B cell (primary cell): ENCODE measurements at regions not wholly inside any gene's neighbourhood (a gene's known extent, or its start where the extent isn't known, plus 50 kb on each side); places are given as distances from the start of the nearest gene placed in this dataset.

Experiments
- ATAC-seq: fragments of 200-7000 bp; cut with Tn5 transposase; one replicate; pipeline ENCODE4 v1.10.0; 2021; ENCODE audit warnings: low read depth, mild to moderate bottlenecking, moderate number of reproducible peaks, moderate library complexity
- CTCF ChIA-PET: fragments of 350-600 bp; sonication (Branson Sonifier 250); formaldehyde crosslinking; loops from one replicate; lab custom pipeline; 2021; ENCODE audit warnings: antibody characterized with exemption, inconsistent platforms; lab: Charles Lee
- POLR2A ChIA-PET: fragments of 350-600 bp; sonication (Branson Sonifier 250); formaldehyde crosslinking; loops from one replicate; lab custom pipeline; 2021; ENCODE audit warnings: antibody characterized with exemption; lab: Charles Lee
- DNase-seq: peaks from one replicate; pipeline ENCODE4 v3.0.0; 2013
- H2AFZ ChIP-seq: 2 replicates; pipeline ENCODE4 v1.6.1; 2012; ENCODE audit warnings: mild to moderate bottlenecking, low read depth, low read length; ENCODE audit not compliant: insufficient read depth, poor library complexity, severe bottlenecking
- H3K27ac ChIP-seq, 2 donors: 1 replicate in 1 of 2; 2 replicates in 1 of 2; pipeline ENCODE4 v1.5.1; 2012 to 2013; ENCODE audit warnings: low read length in 2 of 2, mild to moderate bottlenecking in 2 of 2, moderate library complexity in 1 of 2
- H3K27me3 ChIP-seq, 4 experiments: fragments of 200-600 bp in 1 of 4; sonication (generic) in 1 of 4; replicated peaks in 1 of 4; 1 replicate in 2 of 4; 2 replicates in 2 of 4; pipeline versions ENCODE4 v1.6.1 to v1.7.0; 2013 to 2016; ENCODE audit warnings: low read length in 3 of 4, mild to moderate bottlenecking in 2 of 4, mixed read lengths in 1 of 4, moderate library complexity in 1 of 4; ENCODE audit not compliant: insufficient read depth in 4 of 4, control insufficient read depth in 3 of 4; ENCODE audit errors: control extremely low read depth in 1 of 4
- H3K36me3 ChIP-seq, 2 experiments: replicated peaks in 1 of 2; 1 replicate in 1 of 2; 2 replicates in 1 of 2; pipeline versions ENCODE4 v1.6.1 to v1.7.1; 2013; ENCODE audit warnings: low read length in 1 of 2; ENCODE audit not compliant: insufficient read depth in 2 of 2, control insufficient read depth in 1 of 2; ENCODE audit errors: control extremely low read depth in 1 of 2, extremely low read depth in 1 of 2
- H3K4me1 ChIP-seq, 2 donors: fragments of 200-600 bp in 1 of 2; sonication (generic) in 1 of 2; 1 replicate in 1 of 2; 2 replicates in 1 of 2; pipeline versions ENCODE4 v1.5.1 to v1.6.1; 2013 to 2017; ENCODE audit warnings: low read length in 2 of 2; ENCODE audit not compliant: control insufficient read depth in 2 of 2, insufficient read depth in 2 of 2
- H3K4me2 ChIP-seq: replicated peaks from 2 replicates; pipeline ENCODE3; 2012; ENCODE audit warnings: mild to moderate bottlenecking, low read depth, low read length; ENCODE audit not compliant: poor library complexity, severe bottlenecking
- H3K4me3 ChIP-seq, 5 experiments: fragments of 200-600 bp in 1 of 5; sonication (generic) in 1 of 5; 1 replicate in 3 of 5; 2 replicates in 2 of 5; pipeline versions ENCODE4 v1.5.1 to v1.7.0; 2011 to 2016; ENCODE audit warnings: low read length in 4 of 5, mild to moderate bottlenecking in 4 of 5, low read depth in 2 of 5, control low read depth in 1 of 5, moderate library complexity in 1 of 5; ENCODE audit not compliant: insufficient read depth in 1 of 5; ENCODE audit errors: control extremely low read depth in 1 of 5, extremely low read depth in 1 of 5
- H3K79me2 ChIP-seq: fragments of 200-600 bp; sonication (generic); one replicate; pipeline ENCODE4 v1.6.0; 2016; ENCODE audit warnings: low read length; ENCODE audit not compliant: control insufficient read depth, insufficient read depth
- H3K9ac ChIP-seq: fragments of 200-600 bp; sonication (generic); 2 replicates; pipeline ENCODE4 v1.6.1; 2017; ENCODE audit warnings: mild to moderate bottlenecking, low read length, moderate library complexity
- H3K9me3 ChIP-seq, 3 donors: one replicate each; pipeline versions ENCODE4 v1.6.1 to v1.7.1; 2013; ENCODE audit warnings: low read length in 2 of 3; ENCODE audit not compliant: control insufficient read depth in 2 of 3, insufficient read depth in 1 of 3; ENCODE audit errors: control extremely low read depth in 1 of 3
- H4K20me1 ChIP-seq: 2 replicates; pipeline ENCODE4 v1.6.0; 2012; ENCODE audit warnings: mild to moderate bottlenecking, low read length; ENCODE audit not compliant: insufficient read depth, control insufficient read depth, poor library complexity, severe bottlenecking
- H3K27ac Mint-ChIP-seq: one replicate; pipeline ENCODE4 v1.8.0; 2021; ENCODE audit warnings: mixed read lengths
- H3K27me3 Mint-ChIP-seq: one replicate; pipeline ENCODE4 v1.8.0; 2021; ENCODE audit warnings: mixed read lengths
- H3K4me1 Mint-ChIP-seq: one replicate; pipeline ENCODE4 v1.8.0; 2021; ENCODE audit warnings: mixed read lengths
- H3K4me3 Mint-ChIP-seq: one replicate; pipeline ENCODE4 v1.8.0; 2021; ENCODE audit warnings: mixed read lengths
- H3K9me3 Mint-ChIP-seq: one replicate; pipeline ENCODE4 v1.8.0; 2022; ENCODE audit warnings: mixed read lengths; ENCODE audit not compliant: insufficient read depth
- CTCF ChIP-seq: fragments of 200-600 bp; IDR thresholded peaks from one replicate; pipeline ENCODE4 v1.8.0; 2022; ENCODE audit warnings: antibody characterized with exemption, mild to moderate bottlenecking
- EZH2 ChIP-seq: IDR thresholded peaks from 2 replicates; pipeline ENCODE4 v1.6.1; 2012; ENCODE audit warnings: borderline replicate concordance, low read depth, mild to moderate bottlenecking, moderate library complexity, low read length; ENCODE audit not compliant: insufficient read depth, poor library complexity, severe bottlenecking
- WGBS: methylation state at CpG from one replicate; pipeline ENCODE4 v1.1.5; 2013; ENCODE audit warnings: missing lambda C conversion rate; ENCODE audit not compliant: insufficient coverage; 5-methylcytosine and 5-hydroxymethylcytosine counted together
- intact Hi-C: fragments of 100-400 bp; cut with micrococcal nuclease; formaldehyde crosslinking; loops from one replicate; pipeline ENCODE4 v1.10.0; 2022

GRCh38 chr5:124859556-124860290 is 113.3 kb upstream of the ZNF608 start:
- CTCF ChIA-PET: no interaction called here
- peak overlapping the region; percentile 21 for H3K27ac Mint-ChIP-seq
- H3K4me3 Mint-ChIP-seq: no peak overlapping the region
- Histone ChIP-seq H3K9ac (peak overlapping the region; percentile 9), H3K27ac (no peak overlapping the region), H3K79me2 (no peaks in the 10 kb centered on the region), H3K4me3 (no peak overlapping the region), H3K4me1 (peaks cover 12 to 13% of the 10 kb centered on the region in 2 donors), H3K9me3 (peaks cover 0 to 10% (median 0%) of the 10 kb centered on the region in 3 donors), H2AFZ (no peak overlapping the region), H4K20me1 (no peaks in the 10 kb centered on the region), H3K4me2 (peak overlapping the region; percentile 58), H3K27me3 (no peaks in the 10 kb centered on the region), H3K36me3 (no peaks in the 10 kb centered on the region)
- no peaks in the 10 kb centered on the region for H3K9me3 Mint-ChIP-seq
- POLR2A ChIA-PET: interaction anchor here (0.6 kb wide), 1 partner anchor 802 kb away, joined by 3 read pairs; no protein-coding TSS in a partner anchor
- WGBS: no CpG with 5 or more reads among the region's 3 CpGs
- H3K4me1 Mint-ChIP-seq: peaks cover 16% of the 10 kb centered on the region
- DNase-seq (no peak), ATAC-seq (no peak)
- H3K27me3 Mint-ChIP-seq: no peaks in the 10 kb centered on the region
- intact Hi-C loops: no loop called here
- no peak for TF ChIP-seq EZH2
- TF ChIP-seq CTCF: no peak

DNA sequence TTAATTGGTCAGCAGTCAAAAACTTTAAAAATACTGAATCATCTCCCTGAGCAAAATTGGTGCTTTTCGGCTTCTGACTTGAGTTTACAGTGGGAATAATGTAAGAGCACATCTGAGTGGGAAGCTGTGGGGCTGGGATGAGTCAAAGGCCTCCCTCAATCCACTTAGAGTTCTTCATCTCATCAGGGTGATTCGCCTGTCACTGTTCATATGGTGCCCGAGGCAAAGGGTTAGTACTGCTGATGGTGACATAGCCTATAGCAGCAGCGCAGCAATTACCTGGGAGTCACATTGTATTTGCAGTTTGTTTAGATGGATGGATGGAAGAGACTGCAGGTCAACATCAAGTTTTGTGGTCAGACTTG is 113.8 kb upstream of the ZNF608 start:
- H3K27me3 Mint-ChIP-seq: no peaks in the 10 kb centered on the region
- Histone ChIP-seq H3K9me3 (peaks cover 0 to 10% (median 0%) of the 10 kb centered on the region in 3 donors), H3K4me2 (no peak overlapping the region), H3K27ac (no peak overlapping the region), H3K79me2 (no peaks in the 10 kb centered on the region), H2AFZ (no peak overlapping the region), H4K20me1 (no peaks in the 10 kb centered on the region), H3K9ac (no peak overlapping the region), H3K4me1 (peaks cover 12 to 13% of the 10 kb centered on the region in 2 donors), H3K36me3 (no peaks in the 10 kb centered on the region), H3K27me3 (no peaks in the 10 kb centered on the region), H3K4me3 (no peak overlapping the region)
- DNase-seq (no peak), ATAC-seq (no peak)
- H3K4me1 Mint-ChIP-seq: peaks cover 16% of the 10 kb centered on the region
- no peak overlapping the region for H3K27ac Mint-ChIP-seq
- H3K4me3 Mint-ChIP-seq: no peak overlapping the region
- ChIA-PET POLR2A (no interaction called here), CTCF (no interaction called here)
- 100% methylated on average over 3 of the region's 4 CpGs for WGBS
- intact Hi-C loops: no loop called here
- H3K9me3 Mint-ChIP-seq: no peaks in the 10 kb centered on the region
- TF ChIP-seq CTCF (no peak), EZH2 (no peak)
